GM21619 (cell line): ENCODE measurements at regions not wholly inside any gene's neighbourhood (a gene's known extent, or its start where the extent isn't known, plus 50 kb on each side); places are given as distances from the start of the nearest gene placed in this dataset.
"Not testable (repeated sequence)": the region's sequence is repeated elsewhere in the genome, so short reads cannot be mapped to it uniquely, and the experiment has no call there.

ENCODE experiments used
- ATAC-seq: cut with Tn5 transposase; IDR thresholded peaks from one replicate; pipeline ENCODE4 v1.9.1; 2021; ENCODE audit not compliant: unreplicated experiment

DNA sequence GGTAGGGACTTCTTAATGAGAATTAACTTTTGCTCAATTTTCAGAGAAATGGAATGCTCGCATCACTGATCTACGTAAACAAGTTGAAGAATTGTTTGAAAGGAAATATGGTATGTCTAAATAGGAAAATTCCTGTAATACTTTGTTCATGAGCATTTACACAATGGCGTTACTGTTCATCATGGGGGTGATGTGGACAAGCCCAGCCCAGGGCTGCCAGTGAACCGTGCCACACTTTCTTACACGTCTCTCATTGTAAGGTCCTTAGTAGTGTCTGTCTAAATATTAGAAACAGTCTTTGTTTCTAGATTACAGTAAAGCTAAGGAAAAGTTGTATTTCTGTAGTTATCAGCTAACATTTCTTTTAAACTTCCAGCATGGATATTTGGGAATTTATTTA, 91.0 kb upstream of the SPDYE9 start:
- not testable (repeated sequence) for ATAC-seq

DNA sequence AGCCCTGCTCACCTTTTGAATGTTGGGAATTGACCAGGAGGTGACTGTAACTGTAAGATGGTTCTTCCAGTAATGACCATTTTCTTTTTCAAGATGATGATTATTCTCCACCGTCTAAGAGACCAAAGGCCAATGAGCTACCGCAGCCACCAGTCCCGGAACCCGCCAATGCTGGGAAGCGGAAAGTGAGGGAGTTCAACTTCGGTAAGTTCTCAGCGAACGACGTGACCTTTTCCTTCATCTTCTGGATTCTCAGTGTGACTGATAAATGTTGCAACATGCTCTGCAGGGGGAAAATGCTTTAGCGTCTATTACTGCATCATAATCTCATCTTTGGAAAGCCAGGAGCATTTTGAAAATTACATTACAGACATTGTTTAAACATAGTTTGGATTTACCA, 89.5 kb upstream of the SPDYE9 start:
- ATAC-seq: not testable (repeated sequence)

DNA sequence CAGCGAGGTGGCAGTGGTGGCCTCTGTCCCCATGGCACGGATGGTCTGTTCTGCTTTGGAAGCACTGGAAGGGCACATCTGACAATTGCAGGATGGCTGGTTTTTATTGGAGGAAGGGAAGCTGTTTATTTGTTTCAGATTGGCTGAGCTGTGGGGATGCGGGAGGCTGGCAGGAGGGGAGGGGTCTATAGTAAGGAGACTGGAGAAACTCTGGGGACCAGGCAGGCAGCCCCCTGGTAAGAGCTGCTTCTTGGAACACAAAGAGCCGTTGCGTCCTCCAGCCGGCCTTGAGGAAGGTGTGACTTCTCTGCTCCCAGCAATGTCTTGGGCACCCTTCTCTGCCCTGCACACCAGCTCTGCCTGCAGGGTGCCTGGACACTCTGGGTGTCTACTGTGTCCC, 85.1 kb upstream of the SPDYE9 start:
- ATAC-seq: not testable (repeated sequence)

DNA sequence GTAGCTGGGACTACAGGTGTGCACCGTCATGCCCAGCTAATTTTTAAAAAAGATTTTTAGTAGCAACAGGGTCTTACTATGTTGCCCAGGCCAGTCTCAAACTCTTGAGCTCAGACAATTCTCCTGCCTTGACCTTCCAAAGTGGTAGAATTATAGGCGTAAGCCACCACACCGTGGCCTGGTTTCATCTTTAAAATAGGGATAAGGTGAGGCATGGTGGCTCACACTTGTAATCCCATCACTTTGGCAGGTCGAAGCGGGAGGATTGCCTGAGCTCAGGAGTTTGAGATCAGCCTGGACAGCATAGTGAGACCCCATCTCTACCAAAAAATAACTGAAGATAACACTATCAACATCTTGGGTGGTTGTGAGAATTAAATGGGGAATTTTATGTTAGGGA, 84.6 kb upstream of the SPDYE9 start:
- not testable (repeated sequence) for ATAC-seq

DNA sequence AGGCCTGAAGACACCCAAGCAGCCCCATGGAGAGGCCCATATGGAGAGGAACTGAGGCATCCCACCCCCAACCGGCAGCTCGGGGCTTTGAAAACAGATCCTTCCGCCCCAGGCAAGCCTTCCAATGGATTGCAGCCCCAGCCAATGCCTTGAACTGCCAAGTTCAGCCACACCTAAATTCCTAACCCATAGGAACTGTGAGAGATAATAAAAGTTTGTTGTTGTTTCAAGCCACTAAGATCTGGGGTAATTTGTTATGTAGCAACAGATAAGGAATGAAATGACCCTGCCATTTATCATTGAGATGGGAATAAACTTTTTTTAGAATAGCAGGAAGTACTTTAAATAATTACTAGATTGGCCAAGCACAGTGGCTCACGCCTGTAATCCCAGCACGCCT, 80.3 kb upstream of the SPDYE9 start:
- not testable (repeated sequence) for ATAC-seq

DNA sequence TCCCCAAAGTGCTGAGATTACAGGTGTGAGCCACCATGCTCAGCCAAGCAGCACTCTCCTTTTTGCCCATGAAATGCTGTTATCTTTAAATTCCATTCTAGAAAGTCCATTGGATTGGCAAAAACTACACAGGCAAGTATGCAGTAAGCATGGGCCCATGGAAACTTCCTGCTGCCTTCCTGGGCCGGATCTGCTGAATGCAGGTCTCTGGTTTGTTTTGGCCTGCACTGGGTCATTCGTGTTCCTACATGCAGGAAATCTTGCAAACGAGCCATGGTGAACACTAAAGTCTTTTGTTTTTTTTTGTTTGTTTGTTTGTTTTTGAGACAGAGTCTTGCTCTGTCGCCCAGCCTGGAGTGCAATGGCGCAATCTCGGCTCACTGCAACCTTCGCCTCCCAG, 76.8 kb upstream of the SPDYE9 start:
- ATAC-seq: not testable (repeated sequence)

DNA sequence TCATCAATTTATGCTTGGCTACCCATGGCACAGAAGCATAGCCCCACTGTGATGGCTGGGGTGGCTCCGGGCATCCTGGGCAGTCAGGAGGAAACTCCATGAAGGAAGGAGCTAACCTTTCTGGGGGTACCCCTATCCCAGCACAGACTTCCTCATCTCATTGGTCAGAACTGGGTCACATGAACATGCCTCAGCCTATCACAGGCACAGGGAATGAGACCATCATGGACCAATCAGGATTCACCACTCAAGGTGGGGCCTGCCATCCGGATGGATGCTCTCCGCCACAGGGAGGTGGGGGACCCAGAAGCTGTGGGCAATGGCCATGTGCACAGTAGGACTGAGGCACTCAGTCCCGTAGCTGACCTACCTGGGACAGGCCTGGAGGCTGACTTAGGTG, 75.9 kb upstream of the SPDYE9 start:
- ATAC-seq: not testable (repeated sequence)

DNA sequence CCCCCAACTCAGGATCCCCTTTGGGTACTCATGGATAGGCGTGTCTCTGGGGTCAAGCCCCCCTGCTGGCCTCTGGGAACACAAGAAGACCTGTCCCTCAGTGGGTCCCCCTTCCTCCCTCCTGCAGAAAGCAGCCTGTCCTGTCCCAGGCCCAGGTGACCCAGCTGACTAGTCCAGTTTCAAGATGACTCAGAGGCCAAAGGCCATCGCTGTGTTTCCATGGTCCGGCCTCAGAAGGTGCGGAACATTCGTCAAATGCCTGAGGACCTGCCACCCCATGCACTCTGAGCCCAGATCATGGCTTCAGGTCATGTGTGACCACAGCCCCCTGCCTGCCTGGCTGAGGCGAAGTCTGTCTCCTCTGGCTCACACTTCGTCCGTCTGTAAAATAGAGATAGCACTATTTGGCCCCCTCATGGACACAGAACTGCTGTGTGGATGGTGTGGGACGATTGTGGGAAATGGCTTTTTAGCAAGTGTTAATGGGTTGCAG, 71.4 kb upstream of the SPDYE9 start:
- ATAC-seq: not testable (repeated sequence)

DNA sequence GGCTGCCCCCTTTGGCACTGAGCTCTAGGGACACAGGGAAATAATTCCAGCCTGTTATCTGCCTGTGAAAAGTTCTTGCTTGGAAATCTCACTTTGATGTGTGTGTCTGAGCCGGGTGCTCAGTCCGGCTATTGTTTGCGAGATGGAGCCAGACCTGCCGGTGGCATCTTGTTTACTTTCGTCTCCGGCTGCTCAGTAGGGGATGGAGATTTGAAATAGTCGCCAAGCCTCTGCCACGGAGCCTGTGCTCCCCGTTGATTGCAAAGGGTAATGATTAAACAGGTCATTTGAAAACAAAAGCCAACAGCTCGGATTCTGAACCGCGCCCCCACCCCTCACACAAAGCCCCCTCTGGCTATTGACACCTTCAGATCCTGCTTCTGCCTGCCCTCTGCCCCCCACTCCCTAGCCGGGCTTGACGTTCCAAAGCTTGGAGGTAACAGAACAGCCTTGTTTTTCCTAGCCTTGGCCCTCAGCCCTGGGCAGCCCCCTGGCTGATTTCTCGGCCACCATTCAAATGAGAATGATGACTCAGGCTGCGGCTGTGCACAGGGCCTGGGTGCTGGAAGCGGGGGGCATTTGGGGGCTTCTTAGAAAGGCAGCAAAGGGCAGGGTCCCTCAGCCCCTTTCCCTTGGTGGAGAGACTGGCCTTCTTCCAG, 70.8 kb upstream of the SPDYE9 start:
- ATAC-seq: not testable (repeated sequence)

DNA sequence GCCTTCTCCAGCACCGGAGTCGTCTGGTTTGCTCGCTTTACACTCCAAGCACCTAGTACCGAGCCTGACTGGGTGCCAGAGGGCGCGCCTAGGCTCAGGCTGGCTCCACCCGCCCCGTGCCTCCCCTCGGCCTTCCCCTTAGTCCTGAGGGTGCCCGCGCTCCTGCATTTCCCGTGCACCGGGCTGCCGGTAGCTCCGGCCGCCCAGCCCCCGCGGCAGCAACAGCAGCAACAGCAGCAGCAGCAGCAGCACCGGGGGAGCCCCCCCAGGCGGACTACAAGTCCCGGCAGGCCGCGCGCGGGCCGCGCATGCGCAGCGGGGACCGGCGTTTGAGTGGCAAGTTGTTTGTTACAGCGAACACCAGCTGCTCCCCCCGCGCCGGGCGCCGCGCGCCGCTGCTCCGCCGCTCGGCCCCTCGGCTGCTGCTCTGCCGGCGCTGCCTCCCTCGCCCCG, 68.8 kb upstream of the SPDYE9 start:
- ATAC-seq: peak; percentile 92

DNA sequence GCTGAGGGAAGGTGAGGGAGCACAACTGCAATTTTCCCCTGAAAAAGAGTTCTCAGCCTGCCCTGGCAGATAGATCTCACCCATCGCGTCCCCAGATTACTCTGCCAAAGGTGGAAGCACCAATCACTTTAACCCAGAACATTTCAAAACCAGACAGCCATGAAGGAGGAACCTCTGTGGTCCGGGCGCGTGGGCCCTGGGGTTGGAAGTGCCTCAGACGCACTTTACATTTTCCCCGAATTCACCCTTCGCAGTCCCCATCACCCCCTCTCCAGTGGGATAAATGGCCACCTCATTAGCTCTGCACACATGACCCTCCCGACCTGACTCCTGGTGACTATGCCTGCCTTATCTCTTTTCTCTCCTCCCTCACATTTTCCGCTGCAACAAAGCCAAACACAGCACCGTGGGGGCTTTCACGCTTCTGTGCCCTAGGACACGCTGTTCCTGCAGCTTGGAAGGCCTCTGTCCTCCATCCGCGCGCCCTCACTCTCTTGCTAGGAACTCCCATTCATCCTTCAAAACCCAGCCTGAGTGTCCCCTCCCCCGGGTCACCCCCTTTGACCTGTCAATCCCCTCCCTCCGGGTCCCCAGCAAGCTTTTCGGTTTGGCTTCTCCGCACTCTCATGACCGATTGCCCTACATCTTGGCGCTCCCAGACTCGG, 68.2 kb upstream of the SPDYE9 start:
- ATAC-seq: not testable (repeated sequence)

DNA sequence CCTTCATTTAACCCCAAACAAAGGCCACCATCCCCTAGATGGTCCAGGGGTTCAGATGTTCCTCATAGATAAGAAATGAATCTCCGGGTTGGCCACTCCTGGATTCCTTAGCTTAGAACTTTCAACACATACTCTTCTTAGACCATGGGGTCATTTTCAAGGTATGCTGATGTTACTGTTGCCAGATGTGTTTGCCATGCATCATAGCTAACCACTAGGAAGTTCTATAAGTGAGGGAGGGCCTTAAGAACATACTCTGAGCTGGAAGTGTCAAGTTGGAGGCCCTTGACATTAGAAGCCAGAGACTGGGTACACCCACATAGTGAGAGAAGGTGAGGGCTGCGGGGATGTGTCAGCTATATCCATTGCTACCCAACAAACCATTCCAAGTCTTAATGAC, 62.7 kb upstream of the SPDYE9 start:
- not testable (repeated sequence) for ATAC-seq

DNA sequence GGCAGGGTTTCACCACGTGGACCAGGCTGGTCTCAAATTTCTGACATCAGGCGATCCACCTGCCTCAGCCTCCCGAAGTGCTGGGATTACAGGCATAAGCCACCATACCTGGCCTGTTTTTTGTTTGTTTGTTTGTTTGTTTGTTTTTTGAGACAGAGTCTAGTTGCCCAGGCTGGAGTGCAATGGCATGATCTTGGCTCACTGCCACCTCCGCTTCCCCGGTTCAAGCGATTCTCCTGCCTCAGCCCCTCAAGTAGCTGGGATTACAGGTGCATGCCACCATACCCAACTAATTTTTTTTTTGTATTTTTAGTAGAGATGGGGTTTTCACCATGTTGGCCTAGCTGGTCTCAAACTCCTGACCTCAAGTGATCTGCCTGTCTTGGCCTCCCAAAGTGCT, 61.8 kb upstream of the SPDYE9 start:
- ATAC-seq: not testable (repeated sequence)

DNA sequence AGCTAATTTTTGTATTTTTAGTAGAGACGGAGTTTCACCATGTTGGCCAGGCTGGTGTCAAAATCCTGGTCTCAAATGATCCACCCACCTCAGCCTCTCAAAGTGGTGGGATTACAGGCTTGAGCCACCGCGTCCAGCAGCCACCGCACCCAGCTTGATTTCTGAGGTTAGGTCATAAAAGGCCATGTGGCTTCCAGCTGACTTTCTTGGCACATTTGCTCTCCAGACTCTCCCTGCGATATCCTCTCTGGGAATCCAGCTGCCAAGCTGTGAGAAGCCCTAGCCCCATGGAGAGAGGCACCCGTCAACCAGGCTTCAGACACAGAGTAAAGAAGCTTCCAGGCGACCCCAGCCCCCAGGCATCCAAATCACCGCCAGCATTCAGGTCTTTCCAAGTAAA, 58.2 kb upstream of the SPDYE9 start:
- ATAC-seq: not testable (repeated sequence)

DNA sequence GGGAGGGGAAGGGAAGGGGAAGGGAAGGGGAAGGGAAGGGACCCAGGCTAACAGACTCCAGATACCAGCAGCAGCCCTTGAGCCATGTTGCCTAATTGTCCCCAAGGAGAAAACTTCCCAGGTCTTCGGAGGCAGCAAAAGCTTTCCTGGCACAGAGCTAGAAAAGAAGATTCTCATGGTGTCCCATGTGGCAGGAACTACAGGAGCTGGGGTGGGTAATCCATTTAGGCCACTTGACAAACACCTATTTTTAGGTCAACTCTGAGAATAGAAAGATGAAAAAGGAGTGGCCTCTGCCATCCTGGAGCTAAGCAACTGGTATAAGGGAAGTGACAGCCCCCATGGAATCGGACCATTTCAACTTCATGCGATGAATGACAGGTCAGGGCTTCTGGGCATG, 52.1 kb upstream of the SPDYE9 start:
- not testable (repeated sequence) for ATAC-seq
